H9 (cell line): ENCODE measurements at regions not wholly inside any gene's neighbourhood (a gene's known extent, or its start where the extent isn't known, plus 50 kb on each side); places are given as distances from the start of the nearest gene placed in this dataset.

Experiments used
- DNase-seq: peaks from one replicate; pipeline ENCODE4 v3.0.0-alpha.2; 2017
- H2AFZ ChIP-seq: one replicate; pipeline ENCODE4 v1.6.1; 2013; ENCODE audit warnings: mild to moderate bottlenecking, low read length, control low read depth, moderate library complexity
- H2AK5ac ChIP-seq: 2 replicates; pipeline ENCODE4 v1.6.1; 2013; ENCODE audit warnings: low read length, control low read depth, mixed read lengths; ENCODE audit not compliant: insufficient read length
- H2BK120ac ChIP-seq: one replicate; pipeline ENCODE4 v1.6.1; 2013; ENCODE audit warnings: low read depth, mild to moderate bottlenecking, low read length, control low read depth, inconsistent platforms; ENCODE audit not compliant: poor library complexity, severe bottlenecking
- H2BK12ac ChIP-seq: 2 replicates; pipeline ENCODE4 v1.6.1; 2013; ENCODE audit warnings: low read length, control low read depth, mixed read lengths, low read depth; ENCODE audit not compliant: insufficient read length
- H2BK15ac ChIP-seq: 2 replicates; pipeline ENCODE4 v1.6.1; 2013; ENCODE audit warnings: low read depth, low read length, control low read depth
- H2BK20ac ChIP-seq: one replicate; pipeline ENCODE4 v1.6.1; 2013; ENCODE audit warnings: low read depth, mild to moderate bottlenecking, low read length, control low read depth, inconsistent platforms; ENCODE audit not compliant: poor library complexity, severe bottlenecking
- H2BK5ac ChIP-seq: 2 replicates; pipeline ENCODE4 v1.6.1; 2013; ENCODE audit warnings: low read length, control low read depth, mixed read lengths; ENCODE audit not compliant: insufficient read length
- H3K14ac ChIP-seq: 2 replicates; pipeline ENCODE4 v1.6.1; 2013; ENCODE audit warnings: low read length, control low read depth; ENCODE audit not compliant: insufficient read depth
- H3K18ac ChIP-seq: 2 replicates; pipeline ENCODE4 v1.6.1; 2013; ENCODE audit warnings: low read depth, mild to moderate bottlenecking, mixed read lengths, low read length, control low read depth; ENCODE audit not compliant: insufficient read length
- H3K23ac ChIP-seq: 2 replicates; pipeline ENCODE4 v1.6.1; 2013; ENCODE audit warnings: low read length, control low read depth, mixed read lengths, low read depth; ENCODE audit not compliant: insufficient read length
- H3K23me2 ChIP-seq: 2 replicates; pipeline ENCODE4 v1.6.1; 2013; ENCODE audit warnings: low read depth, mild to moderate bottlenecking, mixed read lengths, low read length, control low read depth; ENCODE audit not compliant: insufficient read length, poor library complexity, severe bottlenecking
- H3K27ac ChIP-seq: 2 replicates; pipeline ENCODE4 v1.5.1; 2013; ENCODE audit warnings: low read length, control low read depth, mixed read lengths, low read depth; ENCODE audit not compliant: insufficient read length
- H3K27me3 ChIP-seq: 2 replicates; pipeline ENCODE4 v1.6.1; 2013; ENCODE audit warnings: low read length, control low read depth, inconsistent platforms; ENCODE audit not compliant: insufficient read depth
- H3K4ac ChIP-seq: 2 replicates; pipeline ENCODE4 v1.6.1; 2013; ENCODE audit warnings: low read depth, mild to moderate bottlenecking, control low read depth, inconsistent platforms, low read length, moderate library complexity
- H3K4me1 ChIP-seq: 2 replicates; pipeline ENCODE4 v1.6.1; 2013; ENCODE audit warnings: low read length, control low read depth, inconsistent platforms; ENCODE audit not compliant: insufficient read depth
- H3K4me2 ChIP-seq: 2 replicates; pipeline ENCODE4 v1.6.1; 2013; ENCODE audit warnings: low read length, control low read depth, mixed read lengths; ENCODE audit not compliant: insufficient read length, insufficient read depth
- H3K56ac ChIP-seq: 2 replicates; pipeline ENCODE4 v1.6.1; 2013; ENCODE audit warnings: low read depth, mild to moderate bottlenecking, mixed read lengths, low read length, control low read depth; ENCODE audit not compliant: insufficient read length
- H3K79me1 ChIP-seq: 2 replicates; pipeline ENCODE4 v1.6.1; 2013; ENCODE audit warnings: low read depth, mild to moderate bottlenecking, moderate library complexity, low read length, control low read depth, inconsistent platforms; ENCODE audit not compliant: insufficient read depth, poor library complexity, severe bottlenecking
- H3K79me2 ChIP-seq: 2 replicates; pipeline ENCODE4 v1.6.1; 2013; ENCODE audit warnings: low read length, control low read depth, inconsistent platforms; ENCODE audit not compliant: insufficient read depth
- H3K9ac ChIP-seq: 2 replicates; pipeline ENCODE4 v1.6.1; 2013; ENCODE audit warnings: low read length, control low read depth, mixed read lengths; ENCODE audit not compliant: insufficient read length; ENCODE audit errors: extremely low read depth
- H3K9me3 ChIP-seq: one replicate; pipeline ENCODE4 v1.6.1; 2013; ENCODE audit warnings: low read depth, low read length, inconsistent platforms; ENCODE audit not compliant: control insufficient read depth
- H3T11ph ChIP-seq: one replicate; pipeline ENCODE4 v1.6.1; 2013; ENCODE audit warnings: mild to moderate bottlenecking, low read length, control low read depth, inconsistent platforms
- H4K20me1 ChIP-seq: one replicate; pipeline ENCODE4 v1.6.1; 2013; ENCODE audit not compliant: control insufficient read depth, insufficient read length, insufficient read depth
- H4K5ac ChIP-seq: 2 replicates; pipeline ENCODE4 v1.6.1; 2013; ENCODE audit warnings: low read depth, mild to moderate bottlenecking, mixed read lengths, low read length, control low read depth; ENCODE audit not compliant: insufficient read length
- H4K8ac ChIP-seq: replicated peaks from 2 replicates; pipeline ENCODE4 v1.6.1; 2013; ENCODE audit warnings: low read length, control low read depth, mixed read lengths, low read depth; ENCODE audit not compliant: insufficient read length
- H4K91ac ChIP-seq: 2 replicates; pipeline ENCODE4 v1.6.1; 2013; ENCODE audit warnings: low read depth, mild to moderate bottlenecking, moderate library complexity, mixed read lengths, low read length, control low read depth; ENCODE audit not compliant: insufficient read length
- H3K27ac Mint-ChIP-seq, 3 experiments: 2 replicates in 2 of 3; 3 replicates in 1 of 3; pipeline ENCODE4 v1.8.0; 2020 to 2021; ENCODE audit warnings: mixed read lengths in 3 of 3, mild to moderate bottlenecking in 1 of 3, moderate library complexity in 1 of 3
- H3K27me3 Mint-ChIP-seq: 2 replicates; pipeline ENCODE4 v1.8.0; 2021; ENCODE audit warnings: low read depth, mild to moderate bottlenecking, moderate library complexity, mixed read lengths
- H3K36me3 Mint-ChIP-seq, 3 experiments: 2 replicates in 2 of 3; 3 replicates in 1 of 3; pipeline ENCODE4 v1.8.0; 2020 to 2021; ENCODE audit warnings: low read depth in 3 of 3, mixed read lengths in 3 of 3; ENCODE audit not compliant: insufficient read depth in 1 of 3
- H3K4me1 Mint-ChIP-seq, 2 experiments: 2 replicates each; pipeline ENCODE4 v1.8.0; 2020; ENCODE audit warnings: mixed read lengths in 2 of 2
- H3K4me3 Mint-ChIP-seq, 2 experiments: 2 replicates in 1 of 2; 3 replicates in 1 of 2; pipeline ENCODE4 v1.8.0; 2020 to 2021; ENCODE audit warnings: mild to moderate bottlenecking in 2 of 2, mixed read lengths in 2 of 2, moderate library complexity in 1 of 2
- H3K9me3 Mint-ChIP-seq, 2 experiments: 2 replicates in 1 of 2; 3 replicates in 1 of 2; pipeline ENCODE4 v1.8.0; 2020; ENCODE audit warnings: mild to moderate bottlenecking in 2 of 2, mixed read lengths in 2 of 2, moderate library complexity in 1 of 2
- WGBS: extraction: QIAGEN DNeasy Blood & Tissue Kit; methylation state at CpG from one replicate; pipeline ENCODE4 v1.1.7; 2013; ENCODE audit warnings: missing lambda C conversion rate, low lambda C conversion rate, mixed read lengths; ENCODE audit not compliant: insufficient read length; ENCODE audit errors: extremely low coverage; 5-methylcytosine and 5-hydroxymethylcytosine counted together
- TF ChIP-seq, protein P1 (sequence below): fragments of 200-600 bp; sonication (generic); conservative IDR thresholded peaks from 3 replicates; pipeline ENCODE4 v1.8.0; 2021; ENCODE audit warnings: antibody characterized with exemption, mild to moderate bottlenecking

DNA sequence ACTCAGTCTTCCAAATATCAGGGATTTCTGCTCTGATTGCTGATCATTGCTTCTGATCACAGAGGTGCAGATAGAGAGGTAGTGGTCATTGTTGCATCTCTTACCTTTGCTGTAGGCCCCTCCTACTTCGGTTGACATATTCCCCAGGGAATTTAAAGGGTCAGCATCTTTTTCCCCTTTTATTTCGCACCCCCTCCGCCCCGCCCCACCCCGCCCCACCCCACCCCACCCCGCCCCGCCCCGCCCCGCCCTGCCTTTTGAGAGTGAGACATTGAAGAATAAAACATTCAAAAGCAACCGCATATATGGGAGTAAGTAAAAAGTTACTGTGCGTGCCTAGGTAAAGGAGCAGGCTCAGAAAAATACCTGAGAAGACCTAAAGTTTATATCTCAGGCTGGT, 463.9 kb downstream of the BTG1 start:
- no peak for DNase-seq

More for the DNA sequence above, 463.9 kb downstream of the BTG1 start:
- H2BK12ac ChIP-seq, result no peak overlapping the region
- H2AK5ac ChIP-seq, result no peak overlapping the region
- H3K27me3 ChIP-seq, result no peaks in the 10 kb centered on the region
- no peak overlapping the region for H3K56ac ChIP-seq
- H4K8ac ChIP-seq, result no peak overlapping the region
- H3K9me3 Mint-ChIP-seq, result no peaks in the 10 kb centered on the region; a peak in 1 of 5 replicates
- no peak overlapping the region for H3K4me2 ChIP-seq
- H2BK5ac ChIP-seq, result no peak overlapping the region
- no peak overlapping the region for H2BK15ac ChIP-seq
- no peak overlapping the region for H3K27ac ChIP-seq
- no peak overlapping the region for H4K5ac ChIP-seq
- H4K91ac ChIP-seq, result no peak overlapping the region
- H4K20me1 ChIP-seq, result no peaks in the 10 kb centered on the region
- H2BK120ac ChIP-seq, result no peak overlapping the region
- H3K79me1 ChIP-seq, result no peaks in the 10 kb centered on the region
- no peak overlapping the region for H3K23ac ChIP-seq
- H3K14ac ChIP-seq, result no peak overlapping the region
- no peaks in the 10 kb centered on the region for H3K36me3 Mint-ChIP-seq
- H3K27ac Mint-ChIP-seq, result 0 out of 7 replicates have a peak overlapping the region, but pooled peaks of 1 of the 3 experiments have one; percentile 67
- H3K18ac ChIP-seq, result no peak overlapping the region
- no peaks in the 10 kb centered on the region for H3K9me3 ChIP-seq
- H3K79me2 ChIP-seq, result no peaks in the 10 kb centered on the region
- H3K4me1 ChIP-seq, result no peaks in the 10 kb centered on the region
- no peak overlapping the region for H3K9ac ChIP-seq
- H3K27me3 Mint-ChIP-seq, result no peaks in the 10 kb centered on the region
- no peak overlapping the region for H2BK20ac ChIP-seq
- no peak overlapping the region for H3T11ph ChIP-seq
- H3K4ac ChIP-seq, result no peak overlapping the region
- no CpG with 5 or more reads among the region's 11 CpGs for WGBS
- H3K23me2 ChIP-seq, result no peaks in the 10 kb centered on the region
- no peak overlapping the region for H3K4me3 Mint-ChIP-seq
- H3K4me1 Mint-ChIP-seq, result no peaks in the 10 kb centered on the region
- TF ChIP-seq, protein P1, sequence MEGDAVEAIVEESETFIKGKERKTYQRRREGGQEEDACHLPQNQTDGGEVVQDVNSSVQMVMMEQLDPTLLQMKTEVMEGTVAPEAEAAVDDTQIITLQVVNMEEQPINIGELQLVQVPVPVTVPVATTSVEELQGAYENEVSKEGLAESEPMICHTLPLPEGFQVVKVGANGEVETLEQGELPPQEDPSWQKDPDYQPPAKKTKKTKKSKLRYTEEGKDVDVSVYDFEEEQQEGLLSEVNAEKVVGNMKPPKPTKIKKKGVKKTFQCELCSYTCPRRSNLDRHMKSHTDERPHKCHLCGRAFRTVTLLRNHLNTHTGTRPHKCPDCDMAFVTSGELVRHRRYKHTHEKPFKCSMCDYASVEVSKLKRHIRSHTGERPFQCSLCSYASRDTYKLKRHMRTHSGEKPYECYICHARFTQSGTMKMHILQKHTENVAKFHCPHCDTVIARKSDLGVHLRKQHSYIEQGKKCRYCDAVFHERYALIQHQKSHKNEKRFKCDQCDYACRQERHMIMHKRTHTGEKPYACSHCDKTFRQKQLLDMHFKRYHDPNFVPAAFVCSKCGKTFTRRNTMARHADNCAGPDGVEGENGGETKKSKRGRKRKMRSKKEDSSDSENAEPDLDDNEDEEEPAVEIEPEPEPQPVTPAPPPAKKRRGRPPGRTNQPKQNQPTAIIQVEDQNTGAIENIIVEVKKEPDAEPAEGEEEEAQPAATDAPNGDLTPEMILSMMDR, result no peak
- no peak overlapping the region for H2AFZ ChIP-seq
